Testis (tissue), 2 donors: ENCODE measurements at regions not wholly inside any gene's neighbourhood (a gene's known extent, or its start where the extent isn't known, plus 50 kb on each side); places are given as distances from the start of the nearest gene placed in this dataset.

Experiments used
- POLR2A ChIP-seq: fragments of 450-650 bp; IDR thresholded peaks from one replicate; pipeline ENCODE4 v1.6.1; 2017; ENCODE audit warnings: antibody characterized with exemption, mild to moderate bottlenecking, moderate library complexity
- TF ChIP-seq, protein P1 (sequence below), 3 experiments: fragments of 450-650 bp in 2 of 3; fragments of 200-600 bp in 1 of 3; sonication (generic) in 1 of 3; IDR thresholded peaks; one replicate each; pipeline ENCODE4 v1.5.1; 2016 to 2019; ENCODE audit warnings: antibody characterized with exemption in 3 of 3, mild to moderate bottlenecking in 2 of 3, moderate library complexity in 1 of 3

DNA sequence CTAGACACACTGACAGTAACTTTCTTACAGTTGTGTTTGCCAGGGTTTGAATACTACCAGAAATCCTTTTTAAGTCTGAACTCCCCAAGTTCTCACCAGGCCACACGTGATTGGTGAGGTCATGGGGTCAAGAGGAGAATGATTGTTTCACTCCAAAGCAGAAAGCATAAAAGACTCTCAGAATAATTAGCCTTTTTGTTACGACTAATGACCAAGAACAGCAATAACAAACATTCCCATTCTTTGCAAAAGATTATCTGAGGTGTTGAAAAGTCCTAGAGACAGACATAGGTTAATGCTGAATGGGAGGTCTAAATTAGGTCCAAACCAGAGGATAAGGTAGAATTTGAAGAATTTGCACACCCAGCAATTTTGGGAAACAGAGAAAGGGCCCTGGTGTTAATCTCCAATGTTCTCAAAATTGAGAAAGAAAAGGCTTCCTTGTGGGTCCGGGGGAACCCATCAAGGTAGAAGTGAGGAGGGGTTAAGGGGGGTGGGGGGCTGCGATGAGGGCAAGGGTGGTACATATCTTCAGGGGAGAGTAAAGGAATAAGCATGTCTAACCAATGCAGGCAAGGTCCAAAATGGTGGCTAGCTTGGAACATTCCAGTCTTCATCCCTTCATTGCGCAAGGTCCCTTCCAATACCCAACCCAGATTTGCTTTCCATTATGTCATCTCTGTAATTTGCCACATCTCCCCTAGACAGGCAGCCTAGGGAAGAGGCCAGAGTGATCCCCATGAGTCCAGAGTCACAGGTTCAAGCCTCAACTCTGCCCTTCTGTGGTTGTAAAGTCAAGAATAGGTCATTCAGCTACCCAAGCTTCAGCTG lies 74.6 kb upstream of the NFIA start:
- no peak for TF ChIP-seq POLR2A
- TF ChIP-seq, protein P1, sequence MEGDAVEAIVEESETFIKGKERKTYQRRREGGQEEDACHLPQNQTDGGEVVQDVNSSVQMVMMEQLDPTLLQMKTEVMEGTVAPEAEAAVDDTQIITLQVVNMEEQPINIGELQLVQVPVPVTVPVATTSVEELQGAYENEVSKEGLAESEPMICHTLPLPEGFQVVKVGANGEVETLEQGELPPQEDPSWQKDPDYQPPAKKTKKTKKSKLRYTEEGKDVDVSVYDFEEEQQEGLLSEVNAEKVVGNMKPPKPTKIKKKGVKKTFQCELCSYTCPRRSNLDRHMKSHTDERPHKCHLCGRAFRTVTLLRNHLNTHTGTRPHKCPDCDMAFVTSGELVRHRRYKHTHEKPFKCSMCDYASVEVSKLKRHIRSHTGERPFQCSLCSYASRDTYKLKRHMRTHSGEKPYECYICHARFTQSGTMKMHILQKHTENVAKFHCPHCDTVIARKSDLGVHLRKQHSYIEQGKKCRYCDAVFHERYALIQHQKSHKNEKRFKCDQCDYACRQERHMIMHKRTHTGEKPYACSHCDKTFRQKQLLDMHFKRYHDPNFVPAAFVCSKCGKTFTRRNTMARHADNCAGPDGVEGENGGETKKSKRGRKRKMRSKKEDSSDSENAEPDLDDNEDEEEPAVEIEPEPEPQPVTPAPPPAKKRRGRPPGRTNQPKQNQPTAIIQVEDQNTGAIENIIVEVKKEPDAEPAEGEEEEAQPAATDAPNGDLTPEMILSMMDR (IDR thresholded peaks at IDR 0.05): no peak
